NCI-H2107 treated with DMSO at 0.1 percent for 48 hours (cell line): ENCODE measurements at regions not wholly inside any gene's neighbourhood (a gene's known extent, or its start where the extent isn't known, plus 50 kb on each side); places are given as distances from the start of the nearest gene placed in this dataset.

ENCODE experiments used
- DNase-seq: peaks from one replicate; lab custom pipeline; 2025; ENCODE audit not compliant: unreplicated experiment; lab: John Stamatoyannopoulos, UW

DNA sequence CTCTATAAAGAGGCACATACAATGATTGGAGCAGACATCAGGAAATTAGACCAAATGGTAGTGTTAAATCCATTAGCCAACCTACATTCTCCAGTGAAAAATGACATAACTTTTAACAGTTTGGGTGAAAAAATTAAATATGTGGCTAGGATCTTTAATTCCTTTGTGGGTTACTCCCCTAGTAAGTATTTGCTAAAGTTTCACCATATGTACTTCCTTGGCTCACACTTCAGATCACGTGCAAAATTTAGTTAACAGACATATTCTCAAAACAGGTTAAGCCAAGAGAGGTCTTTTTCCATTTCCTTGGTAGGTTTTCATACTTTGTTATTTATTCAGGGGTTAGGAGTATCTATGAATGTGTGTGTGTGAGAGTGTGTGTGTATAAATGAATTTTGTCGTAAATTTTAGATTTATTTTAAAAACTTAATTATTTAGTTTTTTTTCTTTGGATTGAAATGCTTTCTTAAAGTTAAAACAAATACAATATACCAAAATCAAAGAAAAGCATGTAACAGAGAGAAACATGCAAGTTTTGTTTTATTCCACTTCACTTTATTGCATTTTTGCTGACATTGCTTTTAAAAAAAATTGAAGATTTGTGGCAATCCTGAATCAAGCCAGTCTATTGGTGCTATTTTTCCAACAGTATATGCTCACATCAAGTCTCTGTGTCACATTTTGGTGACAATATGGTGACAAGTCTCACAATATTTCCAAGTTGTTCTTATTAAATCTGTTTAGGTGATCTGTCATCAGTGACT, 258.7 kb downstream of the FLRT2 start:
- DNase-seq: no peak

DNA sequence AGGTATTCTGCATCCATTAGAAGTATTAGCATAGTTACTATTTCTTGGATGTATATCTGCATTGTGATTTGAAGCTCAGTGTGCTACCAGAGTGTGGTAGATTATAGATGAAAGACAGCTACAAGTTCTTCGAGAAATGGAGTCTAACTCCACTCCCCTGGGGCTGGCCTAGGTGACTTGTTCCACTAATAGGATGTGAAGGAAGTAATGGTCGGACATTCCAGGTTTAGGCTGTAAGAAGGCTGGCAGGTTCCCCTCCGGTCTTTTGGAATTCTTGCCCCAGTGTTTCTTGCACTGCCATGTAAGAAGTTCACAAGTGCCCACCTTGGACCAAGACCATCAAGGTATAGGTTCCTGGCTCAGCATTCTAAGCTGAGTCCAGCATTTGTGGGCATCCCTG, 236.4 kb downstream of the FLRT2 start:
- DNase-seq: no peak

DNA sequence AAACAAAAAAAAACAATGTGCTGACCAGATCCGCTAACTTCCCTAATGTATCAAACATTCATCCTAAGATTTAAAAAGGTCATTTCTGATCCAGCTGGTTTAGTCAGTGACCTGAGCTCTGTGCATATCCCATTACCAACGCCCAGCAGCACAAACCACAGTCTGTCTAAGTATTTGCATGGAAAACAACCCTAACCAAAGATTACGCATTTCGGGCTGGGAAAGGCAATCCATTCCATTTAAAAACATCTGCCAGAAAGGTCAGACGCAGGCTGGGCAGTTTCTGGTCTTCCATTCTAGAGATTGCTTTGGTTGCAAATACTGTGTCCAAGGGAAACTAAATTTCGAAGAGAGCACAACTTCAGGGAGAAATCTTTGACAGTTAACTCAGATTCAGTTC, 234.9 kb downstream of the FLRT2 start:
- peak; percentile 42 for DNase-seq

DNA sequence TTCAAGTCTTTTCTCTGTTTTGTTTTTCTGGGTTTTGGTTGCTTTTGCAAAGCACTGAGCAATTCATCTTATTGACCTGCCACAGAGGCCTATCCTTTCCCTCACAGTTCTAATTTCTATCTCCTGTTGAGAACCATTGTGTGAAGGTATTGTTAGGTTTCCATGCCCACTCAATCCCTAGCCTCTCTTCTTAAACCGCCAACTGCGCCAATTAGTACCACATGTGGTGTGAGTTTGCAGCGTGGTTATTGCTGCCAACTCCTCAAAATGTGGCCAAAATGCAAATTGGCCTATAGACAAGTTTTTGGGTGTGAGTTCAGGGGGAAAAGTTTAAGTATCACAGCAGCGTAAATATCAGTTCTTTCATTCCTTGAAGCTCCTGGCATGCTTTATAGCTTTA, 232.6 kb downstream of the FLRT2 start:
- peak; percentile 86 for DNase-seq

DNA sequence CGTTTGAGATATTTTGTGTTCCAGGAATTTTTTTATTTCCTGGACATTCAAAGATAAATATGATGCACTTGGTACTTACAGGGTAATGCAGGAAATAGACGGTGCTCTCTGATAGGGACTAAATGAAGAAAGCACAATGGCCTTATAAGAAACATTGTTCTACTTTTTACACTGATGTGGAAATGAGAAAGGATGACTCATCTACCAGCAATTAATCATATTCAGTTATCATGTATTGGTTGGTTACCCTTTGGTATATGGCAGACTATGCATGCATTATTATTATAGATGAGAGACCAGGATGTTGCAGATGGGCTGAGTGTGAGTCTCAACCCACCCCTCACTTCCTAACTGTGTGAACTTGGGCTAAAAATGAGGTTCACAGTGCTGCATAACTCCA, 222.2 kb downstream of the FLRT2 start:
- DNase-seq: no peak

DNA sequence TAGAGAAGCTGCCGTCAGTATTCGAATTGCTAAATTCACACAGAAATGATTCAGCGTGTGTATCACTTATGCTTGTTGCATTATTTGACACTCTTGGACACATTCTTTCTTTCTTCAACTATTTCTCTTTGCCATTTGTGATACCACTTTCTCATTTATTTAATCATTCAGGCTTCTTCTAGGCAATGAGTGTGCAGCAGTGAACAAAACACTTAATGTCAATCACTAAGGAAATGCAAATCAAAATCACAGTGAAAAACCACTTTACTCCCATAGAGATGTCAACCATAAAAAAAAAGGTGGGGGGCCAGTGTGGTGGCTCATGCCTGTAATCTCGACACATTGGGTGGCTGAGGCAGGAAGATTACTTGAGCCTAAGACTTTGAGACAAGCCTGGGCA, 214.6 kb downstream of the FLRT2 start:
- DNase-seq: no peak

DNA sequence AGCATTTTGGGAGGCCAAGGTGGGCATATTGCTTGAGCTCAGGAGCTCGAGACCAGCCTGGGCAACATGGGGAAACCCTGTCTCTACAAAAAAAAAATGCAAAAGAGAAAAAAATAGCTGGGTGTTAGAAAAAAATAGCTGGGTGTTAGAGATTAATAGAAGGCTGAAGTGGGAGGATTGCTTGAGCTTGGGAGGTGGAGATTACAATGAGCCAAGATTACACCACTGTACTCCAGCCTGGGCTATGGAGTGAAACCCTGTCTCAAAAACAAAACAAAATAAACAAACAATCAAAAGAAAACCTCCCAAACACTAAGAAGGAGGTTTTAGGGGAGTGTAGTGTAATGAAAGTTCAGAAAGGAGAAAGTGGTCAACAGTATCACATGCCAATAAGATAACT, 202.1 kb downstream of the FLRT2 start:
- no peak for DNase-seq

DNA sequence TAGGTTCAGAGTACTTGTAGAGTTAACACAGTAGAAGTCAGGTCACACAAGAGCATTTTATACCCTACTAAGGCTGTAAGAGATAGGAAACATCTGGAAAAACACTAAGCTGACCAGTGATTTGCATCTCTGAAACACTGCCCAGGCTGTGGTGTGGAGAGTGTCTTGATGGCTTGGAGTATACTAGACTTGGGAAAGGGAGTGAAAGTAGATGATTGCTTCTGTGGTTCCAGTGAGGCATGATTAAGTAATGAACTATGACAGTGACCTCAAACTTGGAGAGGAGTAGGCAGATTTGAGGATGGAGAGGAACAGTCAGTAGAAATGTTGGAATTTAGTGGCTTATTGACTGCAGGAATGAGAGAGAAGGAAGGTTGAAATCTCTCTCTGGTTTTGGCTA, 201.2 kb downstream of the FLRT2 start:
- no peak for DNase-seq

DNA sequence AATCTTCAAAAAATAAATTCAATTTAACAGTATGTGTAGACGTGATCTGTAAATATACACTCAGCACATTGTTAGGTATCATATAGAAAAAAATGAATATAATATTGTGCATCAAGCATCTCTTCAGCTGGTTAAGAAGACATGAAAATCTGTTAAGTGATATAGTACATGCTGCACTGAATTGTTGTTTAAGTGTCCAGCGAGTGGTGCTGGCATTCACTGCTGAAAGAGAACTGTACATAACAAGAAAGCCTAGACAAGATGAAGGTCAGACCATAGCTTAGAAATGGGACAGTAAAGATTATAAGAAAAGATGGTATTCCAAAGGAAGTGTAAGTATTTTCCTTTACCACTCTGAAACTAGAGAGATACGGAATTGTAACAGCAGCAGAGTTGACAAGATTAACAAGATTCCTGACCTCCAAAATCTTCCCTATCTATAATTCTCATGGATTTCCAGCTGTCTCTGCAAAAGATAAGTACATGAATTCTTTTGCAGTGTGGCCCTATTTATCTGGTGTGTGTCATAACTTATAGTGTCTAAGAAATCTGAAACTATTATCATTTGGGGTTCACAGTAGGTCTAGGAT, 198.6 kb downstream of the FLRT2 start:
- DNase-seq: no peak

DNA sequence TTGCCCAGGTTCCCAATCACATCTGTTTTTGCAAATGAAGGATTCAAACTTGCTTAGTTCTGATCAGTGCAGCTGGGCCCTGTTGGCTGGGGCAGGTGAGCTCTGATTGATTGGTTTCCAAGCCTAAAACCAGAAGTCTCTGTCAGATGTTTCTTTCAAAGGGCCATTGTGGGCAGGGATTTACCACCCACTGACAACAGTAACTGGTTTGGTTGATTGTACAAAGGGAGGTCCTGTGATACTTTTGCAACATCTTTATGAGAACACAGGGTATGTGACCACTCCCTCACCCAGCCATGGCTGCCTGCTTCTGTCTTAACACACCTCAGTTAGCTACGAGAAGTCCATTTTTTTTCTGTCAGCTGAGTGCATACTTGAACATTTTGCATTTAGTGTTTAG, 184.1 kb downstream of the FLRT2 start:
- DNase-seq: no peak

DNA sequence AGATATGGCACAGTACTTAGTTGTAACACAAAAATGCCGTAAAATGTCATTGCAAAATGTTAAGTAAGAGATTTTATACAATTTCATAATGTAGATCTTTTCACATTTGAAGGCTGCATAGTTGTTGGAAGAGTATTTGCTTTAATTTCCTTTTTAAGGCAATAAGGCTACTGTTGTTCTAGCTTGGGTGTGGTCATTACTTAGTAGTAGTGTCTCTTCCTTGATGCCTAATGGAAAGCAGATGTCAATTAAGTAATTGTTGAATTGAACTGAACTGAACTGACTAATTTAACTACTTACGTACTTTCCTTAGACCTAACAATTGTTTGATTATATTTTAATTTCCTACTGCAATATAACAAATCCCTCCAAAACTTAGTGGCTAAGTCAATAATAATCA, 181.7 kb downstream of the FLRT2 start:
- no peak for DNase-seq
